ENCODE measurements at regions not wholly inside any gene's neighbourhood (a gene's known extent, or its start where the extent isn't known, plus 50 kb on each side); places are given as distances from the start of the nearest gene placed in this dataset.
A peak's percentile ranks its signal among the peaks of the same experiment; 100 is the strongest.
"Not testable (repeated sequence)": the region's sequence is repeated elsewhere in the genome, so short reads cannot be mapped to it uniquely, and the experiment has no call there.

DNA sequence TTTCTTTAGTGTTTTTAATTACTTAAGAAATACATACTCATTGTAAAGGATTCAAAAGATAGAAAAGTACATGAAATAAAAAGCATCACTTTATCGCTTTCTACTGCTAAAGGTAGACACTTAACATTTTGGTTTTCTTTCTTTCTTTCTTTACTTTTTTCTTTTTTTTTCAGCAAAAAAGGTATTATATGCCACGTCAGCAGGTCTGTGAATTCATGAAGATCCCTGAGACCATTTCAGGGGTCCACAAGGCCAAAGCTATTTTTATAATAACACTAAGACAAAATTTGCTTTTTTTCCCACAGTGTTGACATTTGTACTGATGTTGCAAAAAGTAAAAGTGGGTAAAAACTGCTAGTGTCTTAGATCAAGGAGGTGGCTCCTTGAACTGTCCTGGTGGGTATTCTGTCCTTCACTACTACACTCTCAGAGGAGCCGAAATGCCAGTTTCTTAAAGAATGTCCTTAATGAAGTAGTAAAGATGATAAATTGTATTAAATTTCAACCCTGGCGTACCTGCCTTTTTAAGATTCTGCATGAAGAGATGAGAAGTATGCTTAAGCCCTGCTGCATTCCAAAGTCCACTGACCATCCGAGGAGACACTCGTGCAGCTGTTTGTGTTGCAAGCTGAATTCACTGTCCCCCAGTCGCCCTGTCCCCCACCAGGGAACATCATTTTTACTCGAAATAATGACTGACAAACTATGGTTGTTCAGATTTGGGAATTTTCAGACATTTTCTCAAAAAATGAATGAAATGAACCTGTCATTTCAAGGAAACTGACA is 106.7 kb upstream of the PIAS1 start:
- Histone ChIP-seq H3K9me3 (ENCODE audit: control insufficient read depth, low read depth, low read length) (no peaks in the 10 kb centered on the region), H3K4me1 (ENCODE audit: control insufficient read depth, low read depth, low read length) (peaks cover 14% of the 10 kb centered on the region), H3K9ac (ENCODE audit: low read length) (no peak overlapping the region), H3K36me3 (ENCODE audit: control insufficient read depth, low read depth, low read length) (no peaks in the 10 kb centered on the region), H3K27ac (ENCODE audit: low read length) (no peak overlapping the region), H3K27me3 (ENCODE audit: control insufficient read depth, insufficient read depth, low read length) (no peaks in the 10 kb centered on the region), H3K4me3 (ENCODE audit: low read length) (no peak overlapping the region)

DNA sequence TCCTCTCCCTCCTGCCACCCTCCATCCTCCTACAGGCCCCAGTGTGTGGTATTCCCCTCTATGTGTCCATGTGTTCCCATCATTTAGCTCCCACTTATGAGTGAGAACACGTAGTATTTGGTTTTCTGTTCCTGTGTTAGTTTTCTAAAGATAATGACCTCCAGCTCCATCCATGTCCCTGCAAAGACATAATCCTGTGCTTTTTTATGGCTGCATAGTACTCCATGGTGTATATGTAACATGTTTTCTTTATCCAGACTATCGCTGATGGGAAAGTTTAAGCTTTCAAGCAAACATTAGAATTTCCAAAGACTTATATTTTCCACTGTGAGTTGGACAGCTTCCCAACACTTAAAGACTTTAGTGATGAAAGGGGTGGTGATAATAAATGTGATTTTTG is 105.9 kb upstream of the PIAS1 start:
- Histone ChIP-seq H3K36me3 (ENCODE audit: control insufficient read depth, low read depth, low read length) (no peaks in the 10 kb centered on the region), H3K4me1 (ENCODE audit: control insufficient read depth, low read depth, low read length) (peaks cover 14% of the 10 kb centered on the region), H3K9me3 (ENCODE audit: control insufficient read depth, low read depth, low read length) (no peaks in the 10 kb centered on the region), H3K27ac (ENCODE audit: low read length) (no peak overlapping the region), H3K9ac (ENCODE audit: low read length) (no peak overlapping the region), H3K4me3 (ENCODE audit: low read length) (no peak overlapping the region), H3K27me3 (ENCODE audit: control insufficient read depth, insufficient read depth, low read length) (no peaks in the 10 kb centered on the region)

DNA sequence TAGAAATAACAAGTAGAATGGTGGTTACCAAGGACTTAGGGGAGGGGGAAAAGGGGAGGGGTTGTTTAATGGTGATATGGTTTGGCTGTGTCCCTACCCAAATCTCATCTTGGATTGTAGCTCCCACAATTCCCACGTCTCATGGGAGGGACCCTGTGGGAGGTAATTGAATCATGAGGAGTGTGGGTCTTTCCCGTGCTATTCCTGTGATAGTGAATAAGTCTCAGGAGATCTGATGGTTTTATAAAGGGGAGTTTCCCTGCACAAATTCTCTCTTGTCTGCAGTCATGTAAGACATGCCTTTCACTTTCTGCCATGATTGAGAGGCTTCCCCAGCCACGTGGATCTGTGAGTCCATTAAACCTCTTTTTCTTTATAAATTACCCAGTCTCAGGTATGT is 102.9 kb upstream of the PIAS1 start:
- not testable (repeated sequence) for H3K27me3 ChIP-seq (ENCODE audit: control insufficient read depth, insufficient read depth, low read length); H3K27ac ChIP-seq (ENCODE audit: low read length); H3K4me3 ChIP-seq (ENCODE audit: low read length); H3K36me3 ChIP-seq (ENCODE audit: control insufficient read depth, low read depth, low read length); H3K9ac ChIP-seq (ENCODE audit: low read length); H3K9me3 ChIP-seq (ENCODE audit: control insufficient read depth, low read depth, low read length); H3K4me1 ChIP-seq (ENCODE audit: control insufficient read depth, low read depth, low read length)

DNA sequence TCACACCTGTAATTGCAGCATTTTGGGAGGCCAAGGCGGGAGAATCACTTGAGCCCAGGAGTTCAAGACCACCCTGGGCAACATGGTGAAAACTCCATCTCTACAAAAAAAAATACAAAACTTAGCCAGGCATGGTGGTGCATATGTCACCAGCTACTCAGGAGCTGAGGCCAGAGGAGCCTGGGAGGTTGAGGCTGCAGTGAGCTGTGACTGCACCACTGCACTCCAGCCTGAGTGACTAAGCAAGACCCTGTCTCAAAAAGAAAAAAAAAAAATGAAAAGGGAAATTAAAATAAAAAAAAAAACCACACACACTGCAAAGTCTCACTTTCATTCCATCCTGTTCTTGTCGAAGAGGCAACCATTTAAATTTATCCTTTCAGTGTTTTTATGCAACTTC is 100.8 kb upstream of the PIAS1 start:
- Histone ChIP-seq H3K36me3 (ENCODE audit: control insufficient read depth, low read depth, low read length) (no peaks in the 10 kb centered on the region), H3K4me1 (ENCODE audit: control insufficient read depth, low read depth, low read length) (no peaks in the 10 kb centered on the region), H3K9me3 (ENCODE audit: control insufficient read depth, low read depth, low read length) (no peaks in the 10 kb centered on the region), H3K27me3 (ENCODE audit: control insufficient read depth, insufficient read depth, low read length) (no peaks in the 10 kb centered on the region), H3K27ac (ENCODE audit: low read length) (no peak overlapping the region), H3K9ac (ENCODE audit: low read length) (no peak overlapping the region), H3K4me3 (ENCODE audit: low read length) (no peak overlapping the region)

DNA sequence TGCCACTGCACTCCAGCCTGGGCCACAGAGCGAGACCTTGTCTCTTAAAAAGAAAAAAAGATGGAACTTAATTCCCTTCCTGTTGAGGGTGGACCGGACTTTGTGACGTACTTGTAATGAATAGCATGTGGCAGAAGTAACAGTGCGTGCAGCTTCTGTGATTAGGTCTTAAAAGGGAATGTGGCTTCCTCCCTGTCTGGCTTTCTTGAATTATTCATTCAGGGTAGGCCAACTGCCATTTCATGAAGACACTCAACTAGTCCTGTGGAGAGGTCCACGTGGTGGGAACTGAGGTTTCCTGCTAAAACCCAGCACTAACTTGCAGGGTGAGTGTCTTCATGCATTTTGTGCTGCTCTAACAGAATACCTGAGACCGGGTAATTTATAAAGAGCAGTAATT is 98.9 kb upstream of the PIAS1 start:
- H3K36me3 ChIP-seq (ENCODE audit: control insufficient read depth, low read depth, low read length): no peaks in the 10 kb centered on the region
- no peaks in the 10 kb centered on the region for H3K4me1 ChIP-seq (ENCODE audit: control insufficient read depth, low read depth, low read length)
- no peaks in the 10 kb centered on the region for H3K27me3 ChIP-seq (ENCODE audit: control insufficient read depth, insufficient read depth, low read length)
- H3K4me3 ChIP-seq (ENCODE audit: low read length): no peak overlapping the region
- no peaks in the 10 kb centered on the region for H3K9me3 ChIP-seq (ENCODE audit: control insufficient read depth, low read depth, low read length)
- no peak overlapping the region for H3K9ac ChIP-seq (ENCODE audit: low read length)
- H3K27ac ChIP-seq (ENCODE audit: low read length): no peak overlapping the region

DNA sequence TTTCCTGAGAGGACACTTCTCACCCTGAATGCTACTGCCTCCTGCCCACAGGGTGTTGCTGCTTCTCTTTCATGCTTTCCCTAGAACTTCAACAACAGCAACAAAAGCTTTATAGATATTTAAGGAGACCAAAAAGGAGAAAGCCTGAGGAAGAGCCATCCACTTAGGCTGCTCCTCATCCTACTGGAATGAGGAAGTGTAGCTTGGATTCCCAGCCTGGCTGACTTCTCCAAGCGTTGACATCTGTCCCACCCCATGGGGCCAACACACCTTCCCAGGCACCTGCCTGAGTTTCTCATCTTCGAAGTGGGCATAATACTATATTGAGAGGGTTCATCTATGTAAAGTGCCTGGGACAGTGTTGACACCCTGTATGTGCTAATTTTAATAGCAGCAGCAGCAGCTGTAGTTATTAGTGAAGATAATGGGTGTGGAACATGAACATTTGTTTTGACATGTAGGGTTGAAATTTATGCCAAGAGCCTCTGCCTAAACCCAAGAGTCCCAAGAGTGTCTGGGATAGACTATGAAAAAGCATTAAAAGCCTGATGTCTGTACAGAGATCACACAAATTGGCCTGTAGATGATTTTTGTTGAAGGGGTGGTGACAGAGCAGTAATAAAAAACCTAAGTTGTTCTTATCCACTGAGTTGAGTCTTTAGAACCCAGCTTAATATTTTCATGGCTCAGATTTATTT is 96.5 kb upstream of the PIAS1 start:
- H3K36me3 ChIP-seq (ENCODE audit: control insufficient read depth, low read depth, low read length): no peaks in the 10 kb centered on the region
- no peak overlapping the region for H3K4me3 ChIP-seq (ENCODE audit: low read length)
- peaks cover 18% of the 10 kb centered on the region for H3K4me1 ChIP-seq (ENCODE audit: control insufficient read depth, low read depth, low read length)
- no peaks in the 10 kb centered on the region for H3K9me3 ChIP-seq (ENCODE audit: control insufficient read depth, low read depth, low read length)
- no peak overlapping the region for H3K9ac ChIP-seq (ENCODE audit: low read length)
- H3K27me3 ChIP-seq (ENCODE audit: control insufficient read depth, insufficient read depth, low read length): no peaks in the 10 kb centered on the region
- H3K27ac ChIP-seq (ENCODE audit: low read length): no peak overlapping the region

DNA sequence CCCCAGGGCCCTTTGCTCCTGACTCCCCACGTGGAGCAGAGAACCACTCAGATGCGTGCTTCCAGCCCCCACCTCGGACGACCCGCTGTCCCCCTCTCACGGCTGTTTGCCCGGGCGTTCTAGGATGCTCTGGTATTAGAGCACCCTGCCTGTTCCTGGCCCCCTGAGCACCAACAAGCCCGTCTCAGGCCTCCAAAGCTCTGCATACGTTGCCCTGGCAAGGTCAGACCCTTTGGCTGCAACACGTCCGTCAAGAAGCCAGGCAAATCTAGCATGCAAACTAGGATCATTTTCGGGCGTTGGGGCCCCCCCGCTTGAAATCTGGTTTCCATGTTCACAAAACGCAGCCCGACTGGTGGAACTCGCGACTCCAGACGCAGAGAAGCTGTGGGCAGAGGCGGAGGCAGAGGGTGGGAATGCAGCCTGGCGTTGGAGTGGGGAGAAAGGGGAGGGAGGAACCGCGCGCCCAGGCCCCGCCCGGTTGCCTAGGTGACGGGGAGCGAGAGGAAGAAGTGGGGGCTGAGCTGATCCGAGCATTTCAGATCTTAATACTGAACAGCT is 86.2 kb upstream of the PIAS1 start:
- Histone ChIP-seq H3K4me1 (ENCODE audit: control insufficient read depth, low read depth, low read length) (peaks cover 16% of the 10 kb centered on the region), H3K4me3 (ENCODE audit: low read length) (peak overlapping the region; percentile 74), H3K36me3 (ENCODE audit: control insufficient read depth, low read depth, low read length) (no peaks in the 10 kb centered on the region), H3K27me3 (ENCODE audit: control insufficient read depth, insufficient read depth, low read length) (no peaks in the 10 kb centered on the region), H3K9me3 (ENCODE audit: control insufficient read depth, low read depth, low read length) (no peaks in the 10 kb centered on the region), H3K27ac (ENCODE audit: low read length) (no peak overlapping the region), H3K9ac (ENCODE audit: low read length) (peak overlapping the region; percentile 38)

DNA sequence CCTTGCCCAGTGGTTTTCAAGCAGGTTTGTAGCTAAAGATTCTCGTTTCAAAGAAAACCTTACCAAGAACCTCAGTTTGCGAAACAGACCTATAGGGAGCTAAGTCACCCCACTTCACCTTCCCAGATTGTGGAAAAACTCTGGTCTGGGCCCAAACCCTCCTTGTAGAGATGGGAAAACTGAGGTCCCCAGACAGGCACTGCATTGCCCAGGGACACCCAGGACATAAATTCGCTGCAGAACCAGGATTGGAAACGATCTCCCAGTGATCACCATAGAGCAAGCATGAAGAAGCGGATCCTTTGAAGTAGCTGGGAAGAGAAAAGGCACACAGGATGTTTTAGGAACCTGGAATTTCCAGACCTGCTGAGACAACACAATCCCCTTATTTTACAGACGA is 85.6 kb upstream of the PIAS1 start:
- Histone ChIP-seq H3K27ac (ENCODE audit: low read length) (no peak overlapping the region), H3K36me3 (ENCODE audit: control insufficient read depth, low read depth, low read length) (no peaks in the 10 kb centered on the region), H3K27me3 (ENCODE audit: control insufficient read depth, insufficient read depth, low read length) (no peaks in the 10 kb centered on the region), H3K9me3 (ENCODE audit: control insufficient read depth, low read depth, low read length) (no peaks in the 10 kb centered on the region), H3K9ac (ENCODE audit: low read length) (no peak overlapping the region), H3K4me1 (ENCODE audit: control insufficient read depth, low read depth, low read length) (peaks cover 16% of the 10 kb centered on the region), H3K4me3 (ENCODE audit: low read length) (peak overlapping the region; percentile 74)

DNA sequence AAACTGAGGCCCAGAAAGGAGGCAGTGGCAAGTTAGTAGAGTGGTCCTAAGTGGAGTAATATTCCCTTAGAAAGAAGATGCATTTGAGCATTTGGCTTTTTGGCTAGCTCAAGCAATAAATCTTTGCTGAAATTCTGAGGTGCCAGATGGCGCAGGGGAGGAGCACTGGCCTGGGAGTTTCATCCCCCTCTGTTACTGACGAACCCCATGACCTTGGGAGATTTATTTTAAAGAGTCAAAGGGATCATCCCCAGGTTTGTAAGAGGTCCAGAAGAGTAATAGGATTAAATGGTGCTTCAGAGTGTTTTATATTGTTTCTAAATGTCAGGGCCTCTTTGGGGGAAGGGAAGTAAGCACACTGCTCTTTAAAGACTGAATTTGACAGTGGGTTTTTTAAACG is 85.1 kb upstream of the PIAS1 start:
- Histone ChIP-seq H3K9me3 (ENCODE audit: control insufficient read depth, low read depth, low read length) (no peaks in the 10 kb centered on the region), H3K9ac (ENCODE audit: low read length) (no peak overlapping the region), H3K4me1 (ENCODE audit: control insufficient read depth, low read depth, low read length) (peaks cover 16% of the 10 kb centered on the region), H3K27ac (ENCODE audit: low read length) (no peak overlapping the region), H3K4me3 (ENCODE audit: low read length) (no peak overlapping the region), H3K27me3 (ENCODE audit: control insufficient read depth, insufficient read depth, low read length) (no peaks in the 10 kb centered on the region), H3K36me3 (ENCODE audit: control insufficient read depth, low read depth, low read length) (no peaks in the 10 kb centered on the region)

DNA sequence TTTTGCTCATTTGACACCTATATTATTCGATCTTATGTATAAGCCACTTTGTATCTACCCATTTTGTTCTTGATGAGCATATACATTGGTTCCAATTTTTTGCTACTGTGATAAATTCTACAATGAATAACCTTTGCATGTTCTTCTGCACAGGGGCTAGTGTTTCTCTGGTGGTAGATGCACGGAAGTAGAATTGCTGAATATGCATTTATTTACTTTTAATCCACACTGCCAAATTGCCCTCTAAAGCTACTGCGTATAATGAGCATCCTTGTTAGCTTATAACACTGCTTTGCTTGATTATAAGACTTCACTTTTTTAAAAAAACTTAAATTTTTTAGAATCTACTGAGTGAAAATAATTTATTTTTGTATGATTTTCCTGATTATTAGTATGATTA is 84.2 kb upstream of the PIAS1 start:
- peaks cover 16% of the 10 kb centered on the region for H3K4me1 ChIP-seq (ENCODE audit: control insufficient read depth, low read depth, low read length)
- no peak overlapping the region for H3K4me3 ChIP-seq (ENCODE audit: low read length)
- no peak overlapping the region for H3K9ac ChIP-seq (ENCODE audit: low read length)
- no peaks in the 10 kb centered on the region for H3K27me3 ChIP-seq (ENCODE audit: control insufficient read depth, insufficient read depth, low read length)
- no peaks in the 10 kb centered on the region for H3K9me3 ChIP-seq (ENCODE audit: control insufficient read depth, low read depth, low read length)
- no peak overlapping the region for H3K27ac ChIP-seq (ENCODE audit: low read length)
- H3K36me3 ChIP-seq (ENCODE audit: control insufficient read depth, low read depth, low read length): no peaks in the 10 kb centered on the region

DNA sequence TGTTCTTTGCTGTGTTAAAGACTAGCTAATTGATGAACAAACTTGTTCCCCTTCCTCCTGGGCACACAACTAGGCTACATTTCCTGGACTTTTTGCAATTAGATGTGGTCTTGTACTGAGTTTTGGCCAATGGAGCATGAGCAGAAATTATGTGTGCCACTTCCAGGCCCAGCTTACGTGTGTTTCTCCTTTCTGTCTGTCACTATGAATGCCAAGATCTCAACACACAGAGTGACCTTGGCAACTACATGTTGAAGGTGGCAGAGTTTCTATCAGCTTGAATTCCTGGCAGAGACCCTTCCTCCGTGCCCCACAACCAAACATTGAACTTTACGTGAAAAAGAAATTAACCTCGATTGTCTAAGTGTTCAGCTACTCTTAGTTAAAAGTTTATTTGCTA is 81.7 kb upstream of the PIAS1 start:
- Histone ChIP-seq H3K9ac (ENCODE audit: low read length) (no peak overlapping the region), H3K36me3 (ENCODE audit: control insufficient read depth, low read depth, low read length) (no peaks in the 10 kb centered on the region), H3K9me3 (ENCODE audit: control insufficient read depth, low read depth, low read length) (no peaks in the 10 kb centered on the region), H3K27ac (ENCODE audit: low read length) (no peak overlapping the region), H3K4me1 (ENCODE audit: control insufficient read depth, low read depth, low read length) (peaks cover 15% of the 10 kb centered on the region), H3K27me3 (ENCODE audit: control insufficient read depth, insufficient read depth, low read length) (no peaks in the 10 kb centered on the region), H3K4me3 (ENCODE audit: low read length) (no peak overlapping the region)

DNA sequence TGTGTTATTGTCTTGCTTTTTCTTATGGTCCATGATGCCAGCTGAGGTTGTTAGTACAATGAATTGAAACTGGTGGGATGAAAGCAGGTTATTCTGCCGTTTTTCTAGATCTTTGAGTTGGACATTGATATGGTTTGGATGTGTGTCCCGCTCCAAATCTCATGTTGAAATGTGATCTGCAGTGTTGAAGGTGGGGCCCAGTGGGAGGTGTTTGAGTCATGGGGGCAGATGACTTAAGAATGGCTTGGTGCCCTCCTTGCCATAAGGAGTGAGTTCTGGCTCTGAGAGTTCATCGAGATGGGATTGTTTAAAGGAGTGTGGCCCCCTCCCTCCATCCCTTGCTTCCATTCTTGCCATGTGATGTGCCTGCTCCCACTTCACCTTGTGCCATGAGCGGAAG is 80.3 kb upstream of the PIAS1 start:
- H3K9me3 ChIP-seq (ENCODE audit: control insufficient read depth, low read depth, low read length): no peaks in the 10 kb centered on the region
- no peak overlapping the region for H3K27ac ChIP-seq (ENCODE audit: low read length)
- H3K27me3 ChIP-seq (ENCODE audit: control insufficient read depth, insufficient read depth, low read length): no peaks in the 10 kb centered on the region
- H3K36me3 ChIP-seq (ENCODE audit: control insufficient read depth, low read depth, low read length): no peaks in the 10 kb centered on the region
- peaks cover 4% of the 10 kb centered on the region for H3K4me1 ChIP-seq (ENCODE audit: control insufficient read depth, low read depth, low read length)
- no peak overlapping the region for H3K4me3 ChIP-seq (ENCODE audit: low read length)
- no peak overlapping the region for H3K9ac ChIP-seq (ENCODE audit: low read length)
